SK-N-SH (cell line): ENCODE measurements at regions not wholly inside any gene's neighbourhood (a gene's known extent, or its start where the extent isn't known, plus 50 kb on each side); places are given as distances from the start of the nearest gene placed in this dataset.

Source experiments
- CTCF ChIP-seq: fragments of 200-600 bp; sonication (generic); IDR thresholded peaks from 2 replicates; pipeline ENCODE4 v1.6.1; 2017; ENCODE audit warnings: antibody characterized with exemption, mild to moderate bottlenecking, moderate library complexity
- EP300 ChIP-seq, 2 experiments: IDR thresholded peaks; 2 replicates each; pipeline versions ENCODE4 v1.4.0 to v1.6.1; 2012; ENCODE audit warnings: borderline replicate concordance in 1 of 2, low read depth in 1 of 2, low read length in 1 of 2
- EZH2phosphoT487 ChIP-seq: fragments of 200-600 bp; sonication (generic); IDR thresholded peaks from 2 replicates; pipeline ENCODE4 v1.6.1; 2017; ENCODE audit warnings: low read depth, mixed run types, mild to moderate bottlenecking, antibody characterized with exemption, moderate library complexity, borderline replicate concordance
- FOSL2 ChIP-seq: IDR thresholded peaks from 2 replicates; pipeline ENCODE4 v1.4.0; 2012; ENCODE audit warnings: low read depth, mild to moderate bottlenecking, moderate library complexity, borderline replicate concordance
- GATA2 ChIP-seq: sonication (generic); formaldehyde crosslinking; IDR thresholded peaks from 2 replicates; pipeline ENCODE4 v1.5.0; 2020; ENCODE audit warnings: mild to moderate bottlenecking, missing genetic modification reagents
- JUND ChIP-seq: IDR thresholded peaks from 2 replicates; pipeline ENCODE4 v1.4.0; 2012
- MAX ChIP-seq: IDR thresholded peaks from 2 replicates; pipeline ENCODE4 v1.4.0; 2012; ENCODE audit warnings: low read depth
- NFIC ChIP-seq: IDR thresholded peaks from 2 replicates; pipeline ENCODE4 v1.4.0; 2012; ENCODE audit warnings: borderline replicate concordance
- POLR2AphosphoS5 ChIP-seq: IDR thresholded peaks from 2 replicates; pipeline ENCODE4 v1.6.1; 2012; ENCODE audit warnings: low read depth, low read length
- REST ChIP-seq: IDR thresholded peaks from 2 replicates; pipeline ENCODE4 v1.6.1; 2012; ENCODE audit warnings: mild to moderate bottlenecking, low read depth, low read length, moderate library complexity
- SMC3 ChIP-seq: IDR thresholded peaks from 2 replicates; pipeline ENCODE4 v1.6.1; 2012; ENCODE audit warnings: low read depth, low read length, improper control_type of control experiment
- YY1 ChIP-seq: IDR thresholded peaks from 2 replicates; pipeline ENCODE4 v1.4.0; 2012; ENCODE audit warnings: low read depth, mild to moderate bottlenecking
- ZBTB33 ChIP-seq: IDR thresholded peaks from 2 replicates; pipeline ENCODE4 v1.4.0; 2012; ENCODE audit warnings: low read depth, borderline replicate concordance

- TF ChIP-seq NFIC (no peak), CTCF (no peak), SMC3 (no peak), MAX (no peak), FOSL2 (no peak), YY1 (no peak), EP300 (IDR thresholded peaks at IDR 0.05; ENCODE audit: borderline replicate concordance in 1 of 2, low read depth in 1 of 2, low read length in 1 of 2) (no peak), REST (no peak), ZBTB33 (no peak), GATA2 (CRISPR knock-in tag) (no peak), POLR2AphosphoS5 (no peak), EZH2phosphoT487 (no peak), JUND (no peak)
Observed at GRCh38 chr6:87941556-87942358, 105.9 kb upstream of the SPACA1 start.
